A549 (cell line): ENCODE measurements at regions not wholly inside any gene's neighbourhood (a gene's known extent, or its start where the extent isn't known, plus 50 kb on each side); places are given as distances from the start of the nearest gene placed in this dataset.

ENCODE experiments used
- ATAC-seq, 2 experiments: fragments of 200-7000 bp in 1 of 2; fragments of >200 bp in 1 of 2; cut with Nextera tagmentation in 1 of 2; cut with Tn5 transposase in 1 of 2; 3 replicates each; pipeline versions ENCODE4 v1.8.0 to v1.9.1; 2018 to 2020; ENCODE audit warnings: mild to moderate bottlenecking in 1 of 2, moderate library complexity in 1 of 2
- CTCF ChIA-PET: fragments of 300-600 bp; sonication (Branson Sonifier 250); formaldehyde crosslinking; extraction: SDS; loops from one replicate; lab custom pipeline; 2021; ENCODE audit warnings: antibody characterized with exemption, inconsistent platforms; lab: Yijun Ruan, JAX
- POLR2A ChIA-PET: fragments of 350-600 bp; formaldehyde crosslinking; extraction: SDS; loops from one replicate; lab custom pipeline; 2021; ENCODE audit warnings: antibody characterized with exemption, inconsistent platforms; lab: Yijun Ruan, JAX
- DNase-seq, 2 experiments: peaks; one replicate each; pipeline versions ENCODE4 v3.0.0 to v3.0.0-alpha.2; 2011 to 2016; ENCODE audit warnings: low read depth in 1 of 2, low spot score in 1 of 2
- FAIRE-seq: peaks from 2 replicates; lab custom pipeline; 2011; peaks lifted over from hg19 to GRCh38; lab: Jason Lieb, UNC
- H3K27ac ChIP-seq, 2 experiments: fragments of >200 bp; sonication (Bioruptor Twin); formaldehyde crosslinking; 3 replicates each; pipeline ENCODE4 v1.5.1; 2016 to 2017
- H3K4me1 ChIP-seq: fragments of >200 bp; sonication (Bioruptor Twin); formaldehyde crosslinking; 3 replicates; pipeline ENCODE4 v1.6.1; 2016
- H3K4me2 ChIP-seq: fragments of >200 bp; sonication (Bioruptor Twin); formaldehyde crosslinking; 3 replicates; pipeline ENCODE4 v1.6.1; 2016
- H3K4me3 ChIP-seq: fragments of >200 bp; sonication (Bioruptor Twin); formaldehyde crosslinking; 3 replicates; pipeline ENCODE4 v1.5.1; 2016
- H3K9me3 ChIP-seq: fragments of >200 bp; sonication (Bioruptor Twin); formaldehyde crosslinking; 3 replicates; pipeline ENCODE4 v1.6.1; 2016
- CBX2 ChIP-seq: fragments of 200-600 bp; sonication (generic); IDR thresholded peaks from 2 replicates; pipeline ENCODE4 v1.6.1; 2016; ENCODE audit warnings: low read depth, mild to moderate bottlenecking, borderline replicate concordance
- CBX8 ChIP-seq: fragments of 200-600 bp; sonication (generic); IDR thresholded peaks from 2 replicates; pipeline ENCODE4 v1.6.1; 2016
- E2F6 ChIP-seq: IDR thresholded peaks from 2 replicates; pipeline ENCODE4 v1.6.1; 2012; ENCODE audit warnings: low read depth, borderline replicate concordance
- EHMT2 ChIP-seq: fragments of 200-600 bp; sonication (generic); IDR thresholded peaks from 2 replicates; pipeline ENCODE4 v1.6.1; 2016; ENCODE audit warnings: antibody characterized with exemption, low read depth, mild to moderate bottlenecking, moderate library complexity
- FOSB ChIP-seq: fragments of 250-450 bp; sonication (Bioruptor Pico); IDR thresholded peaks from 2 replicates; pipeline ENCODE4 v1.5.0; 2020; ENCODE audit warnings: mild to moderate bottlenecking, moderate library complexity
- FOXS1 ChIP-seq: fragments of 250-450 bp; sonication (Bioruptor Pico); IDR thresholded peaks from 2 replicates; pipeline ENCODE4 v1.5.0; 2020; ENCODE audit warnings: mild to moderate bottlenecking, moderate library complexity
- HOXA7 ChIP-seq: fragments of 250-450 bp; sonication (Bioruptor Pico); IDR thresholded peaks from 2 replicates; pipeline ENCODE4 v1.5.0; 2020; ENCODE audit warnings: mild to moderate bottlenecking, moderate library complexity
- KDM1A ChIP-seq: fragments of 200-600 bp; sonication (generic); IDR thresholded peaks from 2 replicates; pipeline ENCODE4 v1.6.1; 2016; ENCODE audit warnings: low read depth, mild to moderate bottlenecking
- NFE2L2 ChIP-seq: fragments of 150-350 bp; conservative IDR thresholded peaks from 2 replicates; pipeline ENCODE4 v1.6.1; 2014; ENCODE audit warnings: low read length
- RAD21 ChIP-seq, 2 experiments: fragments of >200 bp in 1 of 2; sonication (Bioruptor Twin) in 1 of 2; formaldehyde crosslinking in 1 of 2; IDR thresholded peaks in 1 of 2; conservative IDR thresholded peaks in 1 of 2; 2 replicates in 1 of 2; 3 replicates in 1 of 2; pipeline ENCODE4 v1.6.1; 2012 to 2018; ENCODE audit warnings: inconsistent platforms in 1 of 2
- RFX5 ChIP-seq: fragments of 450-650 bp; IDR thresholded peaks from 2 replicates; pipeline ENCODE4 v1.7.1; 2014; ENCODE audit warnings: antibody characterized with exemption, mild to moderate bottlenecking, moderate library complexity
- RNF2 ChIP-seq: fragments of 200-600 bp; sonication (generic); IDR thresholded peaks from 2 replicates; pipeline ENCODE4 v1.6.1; 2016; ENCODE audit warnings: low read depth, mild to moderate bottlenecking, antibody characterized with exemption, moderate library complexity, borderline replicate concordance
- SMC3 ChIP-seq: fragments of >200 bp; sonication (Bioruptor Twin); formaldehyde crosslinking; IDR thresholded peaks from 3 replicates; pipeline ENCODE4 v1.6.1; 2018; ENCODE audit warnings: inconsistent platforms
- TFCP2L1 ChIP-seq: fragments of 250-450 bp; sonication (Bioruptor Pico); IDR thresholded peaks from 2 replicates; pipeline ENCODE4 v1.5.0; 2021; ENCODE audit warnings: mild to moderate bottlenecking
- TP53 ChIP-seq: fragments of 250-450 bp; sonication (Bioruptor Pico); IDR thresholded peaks from 2 replicates; pipeline ENCODE4 v1.5.0; 2021; ENCODE audit warnings: mild to moderate bottlenecking, moderate library complexity
- ZNF302 ChIP-seq: fragments of 250-450 bp; sonication (Bioruptor Pico); IDR thresholded peaks from 2 replicates; pipeline ENCODE4 v1.9.0; 2021; ENCODE audit warnings: inconsistent platforms, mild to moderate bottlenecking, moderate library complexity
- WGBS: methylation state at CpG from one replicate; pipeline ENCODE4 v1.1.6; 2017; ENCODE audit errors: missing lambda C conversion rate; 5-methylcytosine and 5-hydroxymethylcytosine counted together
- TF ChIP-seq, protein P1 (sequence below): fragments of >200 bp; sonication (Bioruptor Twin); formaldehyde crosslinking; IDR thresholded peaks from 3 replicates; pipeline ENCODE4 v1.5.1; 2016
- TF ChIP-seq, protein P2 (sequence below): fragments of >200 bp; sonication (Bioruptor Twin); formaldehyde crosslinking; IDR thresholded peaks from 2 replicates; pipeline ENCODE4 v1.6.1; 2016
- TF ChIP-seq, protein P3 (sequence below): fragments of 150-350 bp; IDR thresholded peaks from 2 replicates; pipeline ENCODE4 v1.6.1; 2014; ENCODE audit warnings: low read depth, mild to moderate bottlenecking, low read length
- TF ChIP-seq, protein P4 (sequence below): fragments of 250-450 bp; sonication (Bioruptor Pico); IDR thresholded peaks from 2 replicates; pipeline ENCODE4 v1.5.0; 2020; ENCODE audit warnings: low read depth, mild to moderate bottlenecking, moderate library complexity

GRCh38 chr21:36628761-36629460 lies 70.0 kb upstream of the SIM2 start:
- ChIA-PET CTCF (interaction anchor here (0.6 to 2.8 kb wide), 4 partner anchors 10 to 304 kb away, joined by 3 to 20 read pairs (median 6); no protein-coding TSS in a partner anchor), POLR2A (no interaction called here)
- H3K27ac ChIP-seq, result no peak overlapping the region
- H3K4me3 ChIP-seq, result no peak overlapping the region
- ATAC-seq (no peak), FAIRE-seq (no peak), DNase-seq (no peak)
- H3K4me1 ChIP-seq, result no peaks in the 10 kb centered on the region
- 77% methylated on average over 12 of the region's 13 CpGs for WGBS
- H3K9me3 ChIP-seq, result no peaks in the 10 kb centered on the region
- no peak overlapping the region for H3K4me2 ChIP-seq
- TF ChIP-seq RAD21 (conservative IDR thresholded peaks at IDR 0.05 in 1 of 2, IDR thresholded peaks at IDR 0.05 in 1 of 2), result no peak
- TF ChIP-seq RNF2, result no peak
- no peak for TF ChIP-seq FOSB (CRISPR knock-in tag)

GRCh38 chr21:36630485-36631206 lies 68.3 kb upstream of the SIM2 start:
- peak; percentile 73 to 88; a peak in 5 of 6 replicates for ATAC-seq
- Histone ChIP-seq H3K9me3 (no peaks in the 10 kb centered on the region), H3K4me3 (no peak overlapping the region), H3K4me2 (no peak overlapping the region), H3K27ac (peak overlapping the region in 1 of 2 experiments; percentile 16; a peak in 1 of 6 replicates), H3K4me1 (no peaks in the 10 kb centered on the region)
- peak; percentile 57 to 60 for DNase-seq
- TF ChIP-seq, protein P1, sequence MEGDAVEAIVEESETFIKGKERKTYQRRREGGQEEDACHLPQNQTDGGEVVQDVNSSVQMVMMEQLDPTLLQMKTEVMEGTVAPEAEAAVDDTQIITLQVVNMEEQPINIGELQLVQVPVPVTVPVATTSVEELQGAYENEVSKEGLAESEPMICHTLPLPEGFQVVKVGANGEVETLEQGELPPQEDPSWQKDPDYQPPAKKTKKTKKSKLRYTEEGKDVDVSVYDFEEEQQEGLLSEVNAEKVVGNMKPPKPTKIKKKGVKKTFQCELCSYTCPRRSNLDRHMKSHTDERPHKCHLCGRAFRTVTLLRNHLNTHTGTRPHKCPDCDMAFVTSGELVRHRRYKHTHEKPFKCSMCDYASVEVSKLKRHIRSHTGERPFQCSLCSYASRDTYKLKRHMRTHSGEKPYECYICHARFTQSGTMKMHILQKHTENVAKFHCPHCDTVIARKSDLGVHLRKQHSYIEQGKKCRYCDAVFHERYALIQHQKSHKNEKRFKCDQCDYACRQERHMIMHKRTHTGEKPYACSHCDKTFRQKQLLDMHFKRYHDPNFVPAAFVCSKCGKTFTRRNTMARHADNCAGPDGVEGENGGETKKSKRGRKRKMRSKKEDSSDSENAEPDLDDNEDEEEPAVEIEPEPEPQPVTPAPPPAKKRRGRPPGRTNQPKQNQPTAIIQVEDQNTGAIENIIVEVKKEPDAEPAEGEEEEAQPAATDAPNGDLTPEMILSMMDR, result peak; percentile 62
- TF ChIP-seq SMC3 (peak; percentile 67), FOXS1 (CRISPR knock-in tag) (no peak), RAD21 (conservative IDR thresholded peaks at IDR 0.05 in 1 of 2, IDR thresholded peaks at IDR 0.05 in 1 of 2) (peak; percentile 57 to 63)
- ChIA-PET CTCF (interaction anchor here (0.7 to 2.8 kb wide), 37 partner anchors 9 to 309 kb away, joined by 3 to 20 read pairs (median 4); no protein-coding TSS in a partner anchor), POLR2A (interaction anchor here (1.1 kb wide), 1 partner anchor 69 kb away, joined by 3 read pairs; no protein-coding TSS in a partner anchor)
- 44% methylated on average over 19 of the region's 19 CpGs for WGBS
- FAIRE-seq, result no peak

DNA sequence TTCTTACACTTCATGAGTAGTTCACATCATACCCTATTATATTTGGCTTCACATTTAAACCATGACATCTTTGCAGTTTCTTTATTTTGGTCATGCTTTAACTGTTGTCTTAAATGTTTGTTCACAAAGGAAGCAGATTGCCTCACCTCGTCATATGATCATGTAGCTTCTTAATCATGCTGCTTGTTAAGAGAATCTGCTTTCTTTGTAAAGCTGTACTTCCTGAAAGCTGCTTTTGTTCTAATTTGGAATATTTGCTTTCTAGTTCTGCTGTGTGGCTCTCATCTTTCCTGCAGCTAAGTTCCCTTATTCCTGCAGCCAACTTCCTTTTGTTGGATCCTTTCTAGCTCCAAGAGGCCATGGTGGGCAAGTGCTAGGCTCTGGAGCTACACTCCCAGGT lies 62.9 kb upstream of the SIM2 start:
- Histone ChIP-seq H3K4me1 (no peaks in the 10 kb centered on the region), H3K4me2 (no peak overlapping the region), H3K9me3 (no peaks in the 10 kb centered on the region; the same call in 2 of the 3 replicates), H3K27ac (no peak overlapping the region), H3K4me3 (no peak overlapping the region)
- POLR2A ChIA-PET, result no interaction called here
- CTCF ChIA-PET, result no interaction called here
- no peak for DNase-seq
- no peak for TF ChIP-seq TP53 (CRISPR knock-in tag)
- TF ChIP-seq, protein P2, sequence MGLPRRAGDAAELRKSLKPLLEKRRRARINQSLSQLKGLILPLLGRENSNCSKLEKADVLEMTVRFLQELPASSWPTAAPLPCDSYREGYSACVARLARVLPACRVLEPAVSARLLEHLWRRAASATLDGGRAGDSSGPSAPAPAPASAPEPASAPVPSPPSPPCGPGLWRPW, result no peak
- TF ChIP-seq EHMT2, result no peak
- TF ChIP-seq, protein P3, sequence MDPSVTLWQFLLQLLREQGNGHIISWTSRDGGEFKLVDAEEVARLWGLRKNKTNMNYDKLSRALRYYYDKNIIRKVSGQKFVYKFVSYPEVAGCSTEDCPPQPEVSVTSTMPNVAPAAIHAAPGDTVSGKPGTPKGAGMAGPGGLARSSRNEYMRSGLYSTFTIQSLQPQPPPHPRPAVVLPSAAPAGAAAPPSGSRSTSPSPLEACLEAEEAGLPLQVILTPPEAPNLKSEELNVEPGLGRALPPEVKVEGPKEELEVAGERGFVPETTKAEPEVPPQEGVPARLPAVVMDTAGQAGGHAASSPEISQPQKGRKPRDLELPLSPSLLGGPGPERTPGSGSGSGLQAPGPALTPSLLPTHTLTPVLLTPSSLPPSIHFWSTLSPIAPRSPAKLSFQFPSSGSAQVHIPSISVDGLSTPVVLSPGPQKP, result no peak
- ATAC-seq, result no peak
- 83% methylated on average over 1 of the region's 1 CpG for WGBS
- no peak for FAIRE-seq

GRCh38 chr21:36636439-36636838 lies 62.5 kb upstream of the SIM2 start:
- ChIA-PET POLR2A (no interaction called here), CTCF (no interaction called here)
- no peak overlapping the region for H3K4me3 ChIP-seq
- DNase-seq (no peak), FAIRE-seq (no peak), ATAC-seq (no peak)
- H3K4me2 ChIP-seq, result no peak overlapping the region
- H3K4me1 ChIP-seq, result no peaks in the 10 kb centered on the region
- 60% methylated on average over 2 of the region's 2 CpGs for WGBS
- H3K27ac ChIP-seq, result no peak overlapping the region
- no peaks in the 10 kb centered on the region; the same call in 2 of the 3 replicates for H3K9me3 ChIP-seq
- TF ChIP-seq ZNF302 (CRISPR knock-in tag), result no peak
- no peak for TF ChIP-seq CBX2
- TF ChIP-seq E2F6, result no peak
- TF ChIP-seq KDM1A, result no peak
- no peak for TF ChIP-seq NFE2L2
- no peak for TF ChIP-seq RFX5
- no peak for TF ChIP-seq TFCP2L1
- no peak for TF ChIP-seq HOXA7
- TF ChIP-seq, protein P4, sequence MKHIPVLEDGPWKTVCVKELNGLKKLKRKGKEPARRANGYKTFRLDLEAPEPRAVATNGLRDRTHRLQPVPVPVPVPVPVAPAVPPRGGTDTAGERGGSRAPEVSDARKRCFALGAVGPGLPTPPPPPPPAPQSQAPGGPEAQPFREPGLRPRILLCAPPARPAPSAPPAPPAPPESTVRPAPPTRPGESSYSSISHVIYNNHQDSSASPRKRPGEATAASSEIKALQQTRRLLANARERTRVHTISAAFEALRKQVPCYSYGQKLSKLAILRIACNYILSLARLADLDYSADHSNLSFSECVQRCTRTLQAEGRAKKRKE (CRISPR knock-in tag), result no peak
- TF ChIP-seq CBX8, result no peak
- TF ChIP-seq FOSB (CRISPR knock-in tag), result no peak
- TF ChIP-seq, protein P1, result no peak
